Astrocyte of the cerebellum (primary cell): ENCODE measurements at regions not wholly inside any gene's neighbourhood (a gene's known extent, or its start where the extent isn't known, plus 50 kb on each side); places are given as distances from the start of the nearest gene placed in this dataset.

Experiments used
- DNase-seq: peaks from one replicate; pipeline ENCODE4 v3.0.0-alpha.2; 2011; ENCODE audit warnings: low read depth
- H3K4me3 ChIP-seq: 2 replicates; pipeline ENCODE4 v1.5.1; 2011; ENCODE audit warnings: mild to moderate bottlenecking, low read depth, low read length, moderate library complexity
- in situ Hi-C: cut with HindIII; loops from 2 replicates; pipeline ENCODE4 v1.10.0; 2017; ENCODE audit warnings: low sequenced_read_pairs
- TF ChIP-seq, protein P1 (sequence below): IDR thresholded peaks from 2 replicates; pipeline ENCODE4 v1.5.1; 2012; ENCODE audit warnings: low read length, low read depth, moderate library complexity, mild to moderate bottlenecking; ENCODE audit errors: missing control alignments

DNA sequence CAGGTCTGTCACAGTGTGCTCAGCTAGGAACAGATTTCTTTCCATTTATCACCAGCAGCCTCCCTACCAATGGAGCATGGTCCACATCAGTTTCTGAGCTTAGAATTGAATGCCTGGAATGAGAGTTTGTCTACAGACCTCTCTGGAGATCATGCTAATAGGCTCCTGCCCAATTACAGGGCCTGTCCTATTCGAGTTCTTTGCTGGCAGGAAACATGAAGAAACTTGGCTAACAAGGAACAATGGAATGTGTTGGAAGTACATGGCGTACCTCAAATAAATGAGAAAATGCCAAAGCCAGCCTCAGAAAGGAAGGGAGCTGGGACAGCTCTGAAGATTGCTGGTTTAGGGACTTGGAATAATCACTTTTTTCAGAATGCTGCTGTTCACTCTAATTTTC is 186.0 kb upstream of the AKR1E2 start:
- TF ChIP-seq, protein P1, sequence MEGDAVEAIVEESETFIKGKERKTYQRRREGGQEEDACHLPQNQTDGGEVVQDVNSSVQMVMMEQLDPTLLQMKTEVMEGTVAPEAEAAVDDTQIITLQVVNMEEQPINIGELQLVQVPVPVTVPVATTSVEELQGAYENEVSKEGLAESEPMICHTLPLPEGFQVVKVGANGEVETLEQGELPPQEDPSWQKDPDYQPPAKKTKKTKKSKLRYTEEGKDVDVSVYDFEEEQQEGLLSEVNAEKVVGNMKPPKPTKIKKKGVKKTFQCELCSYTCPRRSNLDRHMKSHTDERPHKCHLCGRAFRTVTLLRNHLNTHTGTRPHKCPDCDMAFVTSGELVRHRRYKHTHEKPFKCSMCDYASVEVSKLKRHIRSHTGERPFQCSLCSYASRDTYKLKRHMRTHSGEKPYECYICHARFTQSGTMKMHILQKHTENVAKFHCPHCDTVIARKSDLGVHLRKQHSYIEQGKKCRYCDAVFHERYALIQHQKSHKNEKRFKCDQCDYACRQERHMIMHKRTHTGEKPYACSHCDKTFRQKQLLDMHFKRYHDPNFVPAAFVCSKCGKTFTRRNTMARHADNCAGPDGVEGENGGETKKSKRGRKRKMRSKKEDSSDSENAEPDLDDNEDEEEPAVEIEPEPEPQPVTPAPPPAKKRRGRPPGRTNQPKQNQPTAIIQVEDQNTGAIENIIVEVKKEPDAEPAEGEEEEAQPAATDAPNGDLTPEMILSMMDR: no peak
- no peak overlapping the region for H3K4me3 ChIP-seq
- in situ Hi-C loops: no loop called here
- no peak for DNase-seq

DNA sequence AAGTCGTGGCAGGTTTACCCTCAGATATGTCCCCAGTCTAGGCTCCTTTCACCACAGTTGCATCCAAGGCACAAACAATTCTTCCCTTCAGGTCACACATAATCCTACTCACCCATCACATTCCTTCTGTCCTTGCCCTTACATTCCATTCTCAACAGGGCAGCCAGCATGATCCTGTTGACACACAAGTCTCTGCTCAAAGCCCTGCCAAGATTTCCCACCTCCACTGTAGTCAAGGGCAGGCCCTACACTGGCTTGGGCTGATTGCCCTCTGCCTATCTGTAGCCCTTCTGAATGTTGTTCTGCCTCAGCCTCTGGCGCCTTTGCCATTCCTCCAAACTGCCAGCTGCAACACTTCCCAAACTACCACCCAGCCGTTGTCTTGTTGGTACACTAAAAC is 187.9 kb upstream of the AKR1E2 start:
- no peak for DNase-seq
- in situ Hi-C loops: no loop called here
- no peak overlapping the region for H3K4me3 ChIP-seq
- TF ChIP-seq, protein P1: no peak

DNA sequence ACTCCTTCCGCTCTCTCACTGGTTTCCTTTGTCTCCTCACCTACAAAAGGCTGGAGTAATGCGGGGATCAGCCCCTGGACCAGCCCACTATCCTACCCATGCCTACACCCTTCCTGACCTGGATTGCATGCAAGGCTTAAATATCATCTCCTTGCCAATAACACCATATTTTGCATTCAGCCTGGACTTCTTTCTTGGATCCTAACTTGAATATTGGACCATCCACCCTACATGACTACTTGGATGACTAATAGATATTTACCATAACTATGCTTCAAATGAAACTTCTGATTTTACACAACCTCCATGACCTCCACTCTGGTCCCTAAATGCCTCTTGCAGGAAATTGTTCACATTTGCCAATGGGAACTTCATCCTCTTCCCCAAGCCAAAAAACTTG is 188.3 kb upstream of the AKR1E2 start:
- in situ Hi-C loops: no loop called here
- DNase-seq: no peak
- no peak overlapping the region for H3K4me3 ChIP-seq
- TF ChIP-seq, protein P1: no peak

DNA sequence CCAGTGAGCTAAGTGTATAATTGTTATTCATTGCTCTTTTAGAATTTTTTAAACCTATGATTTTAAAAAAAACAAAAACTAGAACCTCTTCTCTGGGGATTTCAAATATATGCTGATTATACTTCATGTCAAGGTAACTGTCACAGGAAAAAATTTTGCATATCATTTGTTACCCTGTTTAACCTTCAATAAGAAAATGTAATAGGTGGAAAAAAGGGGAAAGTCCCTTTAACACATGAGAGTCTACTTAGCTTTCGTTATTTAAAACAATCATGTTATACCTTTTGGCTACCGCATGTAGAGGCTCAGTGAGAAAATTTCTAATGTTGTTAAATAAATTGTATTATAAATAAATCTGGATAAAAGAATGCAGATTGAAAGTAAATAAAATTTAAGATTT is 190.1 kb upstream of the AKR1E2 start:
- no peak overlapping the region for H3K4me3 ChIP-seq
- TF ChIP-seq, protein P1: no peak
- DNase-seq: no peak
- in situ Hi-C loops: no loop called here

DNA sequence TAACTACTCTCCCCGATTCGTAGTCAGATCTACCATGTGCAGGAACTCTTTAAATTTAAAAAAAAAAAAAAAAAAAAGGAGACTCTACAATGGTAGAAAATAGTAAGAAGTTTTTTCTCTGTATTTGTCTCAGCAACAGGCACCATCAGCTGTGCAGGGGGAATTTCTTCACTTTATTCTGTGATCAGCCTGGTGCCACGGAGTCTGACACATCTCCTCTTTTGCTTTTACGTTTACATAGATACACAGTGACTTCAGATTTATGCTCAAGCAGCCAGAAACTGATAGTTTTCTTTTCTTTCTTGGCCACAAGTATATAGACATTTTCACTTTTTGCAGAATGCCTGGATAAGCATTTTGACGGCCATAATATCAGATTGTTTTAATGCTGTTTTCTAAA is 190.6 kb upstream of the AKR1E2 start:
- no peak for DNase-seq
- TF ChIP-seq, protein P1: no peak
- in situ Hi-C loops: no loop called here
- no peak overlapping the region for H3K4me3 ChIP-seq

DNA sequence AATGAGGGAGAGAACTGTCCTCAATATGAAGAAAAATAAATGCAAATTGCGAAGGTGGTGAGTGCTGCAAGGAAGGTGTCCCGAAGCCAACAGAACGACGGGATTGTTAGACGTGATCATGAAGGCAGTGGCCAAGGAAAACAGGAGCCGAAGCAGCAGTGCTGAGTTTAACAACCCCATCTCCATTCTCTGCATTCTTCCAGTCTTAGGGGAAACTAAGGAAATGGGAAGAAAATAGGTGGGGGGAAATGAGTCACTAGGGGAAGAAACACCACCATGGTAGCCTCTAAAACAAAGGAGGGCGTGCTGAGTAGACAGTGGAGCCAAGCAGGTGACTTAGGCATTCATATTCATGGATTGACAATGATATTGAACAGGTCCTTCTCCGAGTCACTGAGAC is 192.2 kb upstream of the AKR1E2 start:
- DNase-seq: no peak
- TF ChIP-seq, protein P1: no peak
- H3K4me3 ChIP-seq: no peak overlapping the region
- in situ Hi-C loops: no loop called here

DNA sequence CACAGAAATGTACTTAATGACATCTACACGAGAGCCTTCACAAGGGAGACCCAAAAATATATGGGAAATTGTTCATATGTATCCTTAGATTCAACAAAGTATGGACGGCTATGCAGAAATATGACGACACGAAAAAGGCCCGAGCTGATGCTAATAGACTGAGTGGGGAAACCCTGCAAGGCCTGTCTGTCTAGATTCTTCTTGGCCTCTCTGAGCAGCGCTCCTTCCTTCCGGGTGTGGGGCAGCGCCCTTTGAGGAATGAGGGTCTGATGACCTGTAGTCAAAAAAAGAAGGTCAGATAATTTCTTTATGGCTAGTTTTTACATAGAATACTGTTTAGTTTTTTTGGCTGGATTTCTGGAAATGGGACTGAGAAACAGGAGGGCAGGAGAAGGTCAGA is 192.8 kb upstream of the AKR1E2 start:
- in situ Hi-C loops: no loop called here
- TF ChIP-seq, protein P1: no peak

More for the DNA sequence above, 192.8 kb upstream of the AKR1E2 start:
- DNase-seq: no peak
- H3K4me3 ChIP-seq: no peak overlapping the region
